SU-DHL-6 (cell line): ENCODE measurements at regions not wholly inside any gene's neighbourhood (a gene's known extent, or its start where the extent isn't known, plus 50 kb on each side); places are given as distances from the start of the nearest gene placed in this dataset.

Source experiments
- H2AFZ ChIP-seq: fragments of 200-600 bp; sonication (generic); 2 replicates; pipeline ENCODE4 v1.6.1; 2014; ENCODE audit warnings: low read depth, mild to moderate bottlenecking, moderate library complexity, mixed read lengths, antibody characterized with exemption, low read length; ENCODE audit not compliant: severe bottlenecking
- H3F3A ChIP-seq: fragments of 200-600 bp; shearing (Covaris generic); 2 replicates; pipeline ENCODE4 v1.6.0; 2016; ENCODE audit warnings: antibody characterized with exemption, mild to moderate bottlenecking; ENCODE audit not compliant: insufficient read depth
- H3K27ac ChIP-seq: fragments of 200-600 bp; sonication (generic); 2 replicates; pipeline ENCODE4 v1.5.1; 2016; ENCODE audit warnings: low read depth, mild to moderate bottlenecking, low read length, moderate library complexity, mixed read lengths
- H3K27me3 ChIP-seq: fragments of 200-600 bp; sonication (generic), shearing (Covaris generic); 2 replicates; pipeline ENCODE4 v1.6.0; 2014; ENCODE audit warnings: mild to moderate bottlenecking, low read length
- H3K36me3 ChIP-seq: fragments of 200-600 bp; sonication (generic); 2 replicates; pipeline ENCODE4 v1.6.1; 2014; ENCODE audit warnings: mild to moderate bottlenecking, low read length, mixed read lengths
- H3K4me2 ChIP-seq: fragments of 300-600, 200-600 bp; shearing (Covaris generic), sonication (generic); 2 replicates; pipeline ENCODE4 v1.6.0; 2014; ENCODE audit warnings: low read length, low read depth, mild to moderate bottlenecking; ENCODE audit not compliant: poor library complexity, severe bottlenecking
- H3K4me3 ChIP-seq: fragments of 200-600 bp; sonication (generic); 2 replicates; pipeline ENCODE4 v1.5.1; 2014; ENCODE audit warnings: antibody characterized with exemption, low read length, mild to moderate bottlenecking, mixed read lengths; ENCODE audit not compliant: insufficient read depth, poor library complexity, severe bottlenecking
- H3K79me2 ChIP-seq: fragments of 200-600 bp; sonication (generic); 2 replicates; pipeline ENCODE4 v1.6.1; 2014; ENCODE audit warnings: mild to moderate bottlenecking, low read length, moderate library complexity; ENCODE audit not compliant: insufficient read depth
- H3K9ac ChIP-seq: fragments of 200-600 bp; sonication (generic); 2 replicates; pipeline ENCODE4 v1.7.0; 2014; ENCODE audit warnings: mild to moderate bottlenecking, low read length
- H3K9me2 ChIP-seq: fragments of 200-600 bp; sonication (generic); replicated peaks from 2 replicates; pipeline ENCODE4 v1.6.1; 2014; ENCODE audit warnings: low read length; ENCODE audit not compliant: insufficient read depth
- H3K9me3 ChIP-seq: fragments of 200-600 bp; sonication (generic); 2 replicates; pipeline ENCODE4 v1.6.1; 2014; ENCODE audit warnings: low read length, mixed read lengths; ENCODE audit not compliant: insufficient read depth
- H4K20me1 ChIP-seq: fragments of 200-600 bp; sonication (generic); 2 replicates; pipeline ENCODE4 v1.6.1; 2014; ENCODE audit warnings: low read depth, mild to moderate bottlenecking, antibody characterized with exemption, low read length, moderate library complexity, mixed read lengths
- CTCF ChIP-seq: fragments of 200-600 bp; sonication (generic); IDR thresholded peaks from one replicate; pipeline ENCODE4 v1.5.1; 2017; ENCODE audit warnings: antibody characterized with exemption, mild to moderate bottlenecking, low read length, moderate library complexity; ENCODE audit not compliant: insufficient read depth, poor library complexity, severe bottlenecking
- EZH2phosphoT487 ChIP-seq: fragments of 200-600 bp; sonication (generic), shearing (Covaris generic); conservative IDR thresholded peaks from 2 replicates; pipeline ENCODE4 v1.6.1; 2018; ENCODE audit warnings: mild to moderate bottlenecking, antibody characterized with exemption, low read length, moderate library complexity, mixed read lengths

- no peaks in the 10 kb centered on the region for H3K9me2 ChIP-seq
- no peaks in the 10 kb centered on the region for H3K36me3 ChIP-seq
- no peak overlapping the region for H3K9ac ChIP-seq
- no peaks in the 10 kb centered on the region for H4K20me1 ChIP-seq
- no peaks in the 10 kb centered on the region for H3K79me2 ChIP-seq
- no peak overlapping the region for H3K4me3 ChIP-seq
- no peak for TF ChIP-seq CTCF
- TF ChIP-seq EZH2phosphoT487: no peak
- H3F3A ChIP-seq: no peaks in the 10 kb centered on the region
- no peak overlapping the region for H3K27ac ChIP-seq
- H3K4me2 ChIP-seq: no peak overlapping the region
- no peaks in the 10 kb centered on the region for H3K9me3 ChIP-seq
- H3K27me3 ChIP-seq: no peaks in the 10 kb centered on the region
- no peak overlapping the region for H2AFZ ChIP-seq
These were observed 337.1 kb downstream of the HHIPL2 start for GRCh38 chr1:222210776-222211175.

GRCh38 chr1:222204475-222204874 is 343.4 kb downstream of the HHIPL2 start:
- H3K27me3 ChIP-seq: no peaks in the 10 kb centered on the region
- H3F3A ChIP-seq: no peaks in the 10 kb centered on the region
- H3K36me3 ChIP-seq: no peaks in the 10 kb centered on the region
- H3K9me3 ChIP-seq: no peaks in the 10 kb centered on the region
- H2AFZ ChIP-seq: no peak overlapping the region
- H3K27ac ChIP-seq: no peak overlapping the region
- TF ChIP-seq EZH2phosphoT487 (no peak), CTCF (no peak)
- no peak overlapping the region for H3K4me3 ChIP-seq
- no peaks in the 10 kb centered on the region for H3K9me2 ChIP-seq
- no peaks in the 10 kb centered on the region for H4K20me1 ChIP-seq
- H3K4me2 ChIP-seq: no peak overlapping the region
- no peaks in the 10 kb centered on the region for H3K79me2 ChIP-seq
- H3K9ac ChIP-seq: no peak overlapping the region

- Histone ChIP-seq H2AFZ (no peak overlapping the region), H3K79me2 (no peaks in the 10 kb centered on the region), H3K9me2 (no peaks in the 10 kb centered on the region), H3K9me3 (no peaks in the 10 kb centered on the region), H3K27me3 (no peaks in the 10 kb centered on the region), H3K4me3 (no peak overlapping the region), H3K4me2 (no peak overlapping the region), H3F3A (no peaks in the 10 kb centered on the region), H3K27ac (no peak overlapping the region), H3K9ac (no peak overlapping the region), H4K20me1 (no peaks in the 10 kb centered on the region), H3K36me3 (no peaks in the 10 kb centered on the region)
- no peak for TF ChIP-seq EZH2phosphoT487
- TF ChIP-seq CTCF: no peak
These were observed 345.1 kb downstream of the HHIPL2 start for GRCh38 chr1:222202831-222203230.

- no peak for TF ChIP-seq CTCF
- TF ChIP-seq EZH2phosphoT487: no peak
- H3K4me2 ChIP-seq: no peak overlapping the region
- H2AFZ ChIP-seq: no peak overlapping the region
- no peaks in the 10 kb centered on the region for H3K79me2 ChIP-seq
- no peaks in the 10 kb centered on the region for H4K20me1 ChIP-seq
- no peaks in the 10 kb centered on the region for H3K9me3 ChIP-seq
- H3K27me3 ChIP-seq: no peaks in the 10 kb centered on the region
- no peaks in the 10 kb centered on the region for H3F3A ChIP-seq
- no peak overlapping the region for H3K27ac ChIP-seq
- no peak overlapping the region for H3K4me3 ChIP-seq
- no peaks in the 10 kb centered on the region for H3K9me2 ChIP-seq
- no peak overlapping the region for H3K9ac ChIP-seq
- no peaks in the 10 kb centered on the region for H3K36me3 ChIP-seq
These were observed 351.2 kb downstream of the HHIPL2 start for GRCh38 chr1:222196736-222197135.
